Activated CD8-positive, alpha-beta T cell treated with anti-CD3 and anti-CD28 coated beads for 36 hours (primary cell): ENCODE measurements at regions not wholly inside any gene's neighbourhood (a gene's known extent, or its start where the extent isn't known, plus 50 kb on each side); places are given as distances from the start of the nearest gene placed in this dataset.

Source experiments
- ATAC-seq: fragments of 200-7000 bp; cut with Tn5 transposase; one replicate; pipeline ENCODE4 v1.10.0; 2021; ENCODE audit warnings: mild to moderate bottlenecking, moderate library complexity
- CTCF ChIA-PET: fragments of 350-600 bp; sonication (Branson Sonifier 250); formaldehyde crosslinking; loops from one replicate; lab custom pipeline; 2021; ENCODE audit warnings: antibody characterized with exemption; lab: Charles Lee
- POLR2A ChIA-PET: fragments of 350-600 bp; sonication (Branson Sonifier 250); formaldehyde crosslinking; loops from one replicate; lab custom pipeline; 2021; ENCODE audit warnings: antibody characterized with exemption; lab: Charles Lee
- DNase-seq: peaks from one replicate; pipeline ENCODE4 v3.0.0-alpha.2; 2020
- H3K27ac Mint-ChIP-seq: one replicate; pipeline ENCODE4 v1.8.0; 2021; ENCODE audit warnings: mild to moderate bottlenecking, mixed read lengths
- H3K27me3 Mint-ChIP-seq: one replicate; pipeline ENCODE4 v1.8.0; 2021; ENCODE audit warnings: mixed read lengths
- H3K36me3 Mint-ChIP-seq: one replicate; pipeline ENCODE4 v1.8.0; 2021; ENCODE audit warnings: low read depth, mixed read lengths
- H3K4me1 Mint-ChIP-seq: one replicate; pipeline ENCODE4 v1.8.0; 2021; ENCODE audit warnings: low read depth, mixed read lengths
- H3K4me3 Mint-ChIP-seq: one replicate; pipeline ENCODE4 v1.8.0; 2021; ENCODE audit warnings: mild to moderate bottlenecking, moderate library complexity, mixed read lengths
- H3K9me3 Mint-ChIP-seq: one replicate; pipeline ENCODE4 v1.8.0; 2021; ENCODE audit warnings: mixed read lengths
- intact Hi-C: fragments of 100-400 bp; cut with micrococcal nuclease; formaldehyde crosslinking; loops from one replicate; pipeline ENCODE4 v1.10.0; 2022
- TF ChIP-seq, protein P1 (sequence below): fragments of 200-600 bp; IDR thresholded peaks from one replicate; pipeline ENCODE4 v1.8.0; 2022; ENCODE audit warnings: antibody characterized with exemption, mild to moderate bottlenecking

DNA sequence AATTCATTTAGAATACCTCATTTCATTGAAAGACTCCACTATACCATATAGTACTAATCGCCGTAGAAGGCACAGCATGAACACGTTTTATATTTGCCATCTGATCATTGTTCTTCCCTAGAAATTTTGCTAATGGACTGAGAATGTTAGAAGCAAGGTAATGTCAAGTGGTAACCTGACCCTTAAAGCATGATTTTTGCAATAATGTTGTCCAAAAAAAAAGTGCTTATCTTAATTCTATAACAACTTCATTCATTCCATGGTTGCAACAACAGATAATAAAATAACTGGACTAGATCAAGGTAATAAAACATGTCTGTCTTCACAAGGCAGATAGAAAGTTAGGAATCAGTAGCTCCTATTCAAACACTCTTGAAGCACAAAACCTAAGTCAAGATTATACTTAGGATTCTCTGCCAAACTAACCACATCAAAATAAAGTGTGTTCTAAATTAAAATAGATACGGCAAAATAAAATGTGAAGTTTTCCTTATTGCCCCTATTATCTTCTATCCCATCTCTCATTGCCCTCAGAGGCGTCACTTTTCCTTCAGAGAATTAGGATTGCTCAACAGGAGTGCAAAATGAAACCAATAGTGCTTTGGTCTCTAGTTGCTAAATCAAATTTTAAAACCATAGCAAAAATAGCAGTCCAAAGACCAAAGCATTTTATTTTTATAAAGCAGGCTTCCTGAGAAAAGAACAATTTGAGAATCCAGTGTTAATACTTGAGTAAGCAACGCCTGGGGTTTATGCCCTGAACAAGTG lies 317.4 kb upstream of the UBE2E2 start:
- ChIA-PET POLR2A (no interaction called here), CTCF (no interaction called here)
- no peaks in the 10 kb centered on the region for H3K36me3 Mint-ChIP-seq
- H3K27me3 Mint-ChIP-seq: no peaks in the 10 kb centered on the region
- no peak overlapping the region for H3K27ac Mint-ChIP-seq
- TF ChIP-seq, protein P1, sequence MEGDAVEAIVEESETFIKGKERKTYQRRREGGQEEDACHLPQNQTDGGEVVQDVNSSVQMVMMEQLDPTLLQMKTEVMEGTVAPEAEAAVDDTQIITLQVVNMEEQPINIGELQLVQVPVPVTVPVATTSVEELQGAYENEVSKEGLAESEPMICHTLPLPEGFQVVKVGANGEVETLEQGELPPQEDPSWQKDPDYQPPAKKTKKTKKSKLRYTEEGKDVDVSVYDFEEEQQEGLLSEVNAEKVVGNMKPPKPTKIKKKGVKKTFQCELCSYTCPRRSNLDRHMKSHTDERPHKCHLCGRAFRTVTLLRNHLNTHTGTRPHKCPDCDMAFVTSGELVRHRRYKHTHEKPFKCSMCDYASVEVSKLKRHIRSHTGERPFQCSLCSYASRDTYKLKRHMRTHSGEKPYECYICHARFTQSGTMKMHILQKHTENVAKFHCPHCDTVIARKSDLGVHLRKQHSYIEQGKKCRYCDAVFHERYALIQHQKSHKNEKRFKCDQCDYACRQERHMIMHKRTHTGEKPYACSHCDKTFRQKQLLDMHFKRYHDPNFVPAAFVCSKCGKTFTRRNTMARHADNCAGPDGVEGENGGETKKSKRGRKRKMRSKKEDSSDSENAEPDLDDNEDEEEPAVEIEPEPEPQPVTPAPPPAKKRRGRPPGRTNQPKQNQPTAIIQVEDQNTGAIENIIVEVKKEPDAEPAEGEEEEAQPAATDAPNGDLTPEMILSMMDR: no peak
- H3K4me1 Mint-ChIP-seq: no peaks in the 10 kb centered on the region
- intact Hi-C loops: loop anchor here (10.0 kb wide), 1 partner anchor 321 kb away; no protein-coding TSS in a partner anchor
- no peak overlapping the region for H3K4me3 Mint-ChIP-seq
- ATAC-seq (no peak), DNase-seq (no peak)
- no peaks in the 10 kb centered on the region for H3K9me3 Mint-ChIP-seq

DNA sequence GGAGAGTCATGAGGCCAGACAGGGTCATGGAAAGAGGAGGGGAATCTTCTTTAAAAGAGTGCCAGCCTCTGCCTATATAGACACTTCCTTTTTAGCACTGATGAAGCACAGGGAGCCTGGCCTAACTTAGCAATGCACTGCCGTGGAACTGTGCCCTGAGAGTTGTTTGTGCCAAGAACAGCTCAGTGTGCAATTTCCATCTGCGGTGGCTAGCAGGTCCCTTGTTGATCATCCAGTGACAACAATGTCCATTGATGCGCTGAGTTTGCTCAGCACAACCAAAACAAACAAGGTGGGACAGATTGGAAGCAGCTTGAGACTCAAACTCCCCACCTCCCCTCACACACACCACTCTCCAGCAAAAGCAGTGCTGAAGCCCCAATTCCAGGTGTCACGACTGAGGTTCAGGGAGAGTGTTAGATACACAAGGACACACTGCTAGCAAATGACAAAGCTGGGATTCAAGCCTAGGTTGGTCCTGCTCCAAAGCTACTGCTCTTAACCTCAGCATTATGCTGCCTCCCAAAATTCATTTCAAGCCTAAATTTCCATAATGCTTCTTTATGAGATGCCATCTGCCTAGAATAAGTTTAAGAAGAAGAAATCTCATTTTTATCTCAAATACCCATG lies 316.6 kb upstream of the UBE2E2 start:
- DNase-seq (no peak), ATAC-seq (no peak)
- Mint-ChIP-seq H3K4me3 (no peak overlapping the region), H3K4me1 (no peaks in the 10 kb centered on the region), H3K9me3 (no peaks in the 10 kb centered on the region), H3K27me3 (peaks cover 4% of the 10 kb centered on the region), H3K27ac (no peak overlapping the region), H3K36me3 (no peaks in the 10 kb centered on the region)
- TF ChIP-seq, protein P1: no peak
- intact Hi-C loops: loop anchor here (10.0 kb wide), 1 partner anchor 322 kb away; no protein-coding TSS in a partner anchor
- ChIA-PET POLR2A (no interaction called here), CTCF (interaction anchor here (1.9 kb wide), 1 partner anchor 9 kb away, joined by 5 read pairs; no protein-coding TSS in a partner anchor)

DNA sequence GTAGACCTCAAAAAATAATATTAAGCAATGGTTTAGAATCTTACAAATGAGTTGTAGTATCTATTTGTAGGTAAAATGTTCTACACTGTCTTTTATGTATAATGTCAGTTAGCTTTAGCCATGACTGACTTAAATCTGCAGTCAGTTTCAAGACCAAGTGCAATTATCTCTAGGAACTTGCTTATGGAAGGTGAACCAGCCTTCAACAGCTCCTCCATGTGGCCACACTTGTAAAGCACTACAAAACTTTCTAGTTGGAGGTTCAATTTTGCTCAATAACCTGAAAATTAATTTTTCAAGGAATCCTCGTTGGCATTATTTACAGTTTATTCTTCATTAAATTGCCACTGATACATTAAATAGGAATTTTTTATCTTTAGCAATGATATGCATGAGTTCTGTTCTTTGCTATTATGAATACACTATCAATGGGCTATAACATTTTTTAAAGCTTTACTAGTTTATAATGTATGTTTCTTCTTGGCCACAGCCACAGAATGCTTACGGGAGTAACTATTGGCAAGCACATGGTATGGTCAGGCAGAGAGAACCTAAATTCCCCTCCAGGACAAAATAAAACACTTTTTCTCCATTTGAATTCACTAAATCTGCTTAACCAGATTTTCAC lies 315.3 kb upstream of the UBE2E2 start:
- no peaks in the 10 kb centered on the region for H3K4me1 Mint-ChIP-seq
- DNase-seq (peak; percentile 27), ATAC-seq (no peak)
- ChIA-PET CTCF (interaction anchor here (0.7 to 1.9 kb wide), 3 partner anchors 8 to 1764 kb away, joined by 3 to 5 read pairs (median 5); no protein-coding TSS in a partner anchor), POLR2A (no interaction called here)
- H3K4me3 Mint-ChIP-seq: no peak overlapping the region
- peaks cover 4% of the 10 kb centered on the region for H3K27me3 Mint-ChIP-seq
- no peaks in the 10 kb centered on the region for H3K36me3 Mint-ChIP-seq
- no peak overlapping the region for H3K27ac Mint-ChIP-seq
- TF ChIP-seq, protein P1: peak; percentile 34
- intact Hi-C loops: loop anchor here (10.0 kb wide), 1 partner anchor 323 kb away; no protein-coding TSS in a partner anchor
- H3K9me3 Mint-ChIP-seq: no peaks in the 10 kb centered on the region

DNA sequence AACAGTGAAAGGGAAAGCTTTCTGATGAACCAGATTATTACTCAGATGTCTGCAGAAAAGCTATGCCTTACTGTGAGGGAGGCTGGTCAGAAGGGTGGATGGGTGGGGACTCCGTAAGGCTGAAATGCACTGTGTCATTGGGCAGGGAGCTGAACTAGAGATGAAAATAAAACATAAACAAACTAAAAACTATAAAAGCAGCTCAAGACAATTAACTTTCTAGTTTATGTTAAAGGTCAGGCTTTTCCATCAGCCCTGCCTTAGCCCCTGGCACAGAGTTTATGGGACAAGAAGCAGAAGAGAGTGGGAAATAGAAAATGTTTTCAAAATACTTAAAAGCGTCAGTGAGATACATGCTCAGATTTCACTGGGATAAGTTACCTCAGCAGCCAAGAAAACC lies 310.0 kb upstream of the UBE2E2 start:
- Mint-ChIP-seq H3K4me3 (no peak overlapping the region), H3K27ac (no peak overlapping the region), H3K4me1 (no peaks in the 10 kb centered on the region), H3K9me3 (no peaks in the 10 kb centered on the region), H3K36me3 (no peaks in the 10 kb centered on the region), H3K27me3 (peaks cover 4% of the 10 kb centered on the region)
- ChIA-PET CTCF (no interaction called here), POLR2A (interaction anchor here (0.5 kb wide), 1 partner anchor 407 kb away, joined by 3 read pairs; no protein-coding TSS in a partner anchor)
- no peak for ATAC-seq
- intact Hi-C loops: no loop called here
- no peak for DNase-seq
- TF ChIP-seq, protein P1: no peak
